ENCODE measurements at regions not wholly inside any gene's neighbourhood (a gene's known extent, or its start where the extent isn't known, plus 50 kb on each side); places are given as distances from the start of the nearest gene placed in this dataset.
"Not testable (repeated sequence)": the region's sequence is repeated elsewhere in the genome, so short reads cannot be mapped to it uniquely, and the experiment has no call there.

- TF ChIP-seq CTCF (IDR thresholded peaks at IDR 0.05; ENCODE audit: low read depth, low read length) = no peak
- no peak for DNase-seq (ENCODE audit: extremely low read depth, low read depth)
Measured at GRCh38 chr6:144359783-144360182, 74.6 kb downstream of the UTRN start.

- no peak for DNase-seq (ENCODE audit: extremely low read depth, low read depth)
- no peak for TF ChIP-seq CTCF (IDR thresholded peaks at IDR 0.05; ENCODE audit: low read depth, low read length)
Measured at GRCh38 chr6:144360401-144360800, 75.3 kb downstream of the UTRN start.

- no peak for DNase-seq (ENCODE audit: extremely low read depth, low read depth)
- TF ChIP-seq CTCF (IDR thresholded peaks at IDR 0.05; ENCODE audit: low read depth, low read length) = no peak
Measured at GRCh38 chr6:144361016-144361415, 75.9 kb downstream of the UTRN start.

GRCh38 chr6:144362042-144363018 lies 77.2 kb downstream of the UTRN start:
- no peak for TF ChIP-seq CTCF (IDR thresholded peaks at IDR 0.05; ENCODE audit: low read depth, low read length)
- DNase-seq (ENCODE audit: extremely low read depth, low read depth) = no peak

- no peak for TF ChIP-seq CTCF (IDR thresholded peaks at IDR 0.05; ENCODE audit: low read depth, low read length)
- DNase-seq (ENCODE audit: extremely low read depth, low read depth) = no peak
Measured at GRCh38 chr6:144364208-144364720, 79.1 kb downstream of the UTRN start.

GRCh38 chr6:144364782-144365181 lies 79.6 kb downstream of the UTRN start:
- no peak for DNase-seq (ENCODE audit: extremely low read depth, low read depth)
- TF ChIP-seq CTCF (IDR thresholded peaks at IDR 0.05; ENCODE audit: low read depth, low read length) = no peak

- DNase-seq (ENCODE audit: extremely low read depth, low read depth) = no peak
Measured at GRCh38 chr6:144365271-144365670, 80.1 kb downstream of the UTRN start.

GRCh38 chr6:144369696-144370095 lies 84.6 kb downstream of the UTRN start:
- DNase-seq (ENCODE audit: extremely low read depth, low read depth) = not testable (repeated sequence)

More at GRCh38 chr6:144365271-144365670, 80.1 kb downstream of the UTRN start:
- no peak for TF ChIP-seq CTCF (IDR thresholded peaks at IDR 0.05; ENCODE audit: low read depth, low read length)

All from AG09319 (cell line).